Prostate gland (tissue), 2 donors: ENCODE measurements at regions not wholly inside any gene's neighbourhood (a gene's known extent, or its start where the extent isn't known, plus 50 kb on each side); places are given as distances from the start of the nearest gene placed in this dataset.

ENCODE experiments used
- POLR2A ChIP-seq: fragments of 450-650 bp; IDR thresholded peaks from one replicate; pipeline ENCODE4 v1.6.1; 2016; ENCODE audit warnings: antibody characterized with exemption, mild to moderate bottlenecking
- TF ChIP-seq, protein P1 (sequence below), 4 experiments: fragments of 200-600 bp in 2 of 4; fragments of 450-650 bp in 2 of 4; sonication (generic) in 2 of 4; IDR thresholded peaks; 1 replicate in 3 of 4; 2 replicates in 1 of 4; pipeline ENCODE4 v1.5.1; 2016 to 2019; ENCODE audit warnings: antibody characterized with exemption in 4 of 4, mild to moderate bottlenecking in 2 of 4, moderate library complexity in 2 of 4

- TF ChIP-seq, protein P1, sequence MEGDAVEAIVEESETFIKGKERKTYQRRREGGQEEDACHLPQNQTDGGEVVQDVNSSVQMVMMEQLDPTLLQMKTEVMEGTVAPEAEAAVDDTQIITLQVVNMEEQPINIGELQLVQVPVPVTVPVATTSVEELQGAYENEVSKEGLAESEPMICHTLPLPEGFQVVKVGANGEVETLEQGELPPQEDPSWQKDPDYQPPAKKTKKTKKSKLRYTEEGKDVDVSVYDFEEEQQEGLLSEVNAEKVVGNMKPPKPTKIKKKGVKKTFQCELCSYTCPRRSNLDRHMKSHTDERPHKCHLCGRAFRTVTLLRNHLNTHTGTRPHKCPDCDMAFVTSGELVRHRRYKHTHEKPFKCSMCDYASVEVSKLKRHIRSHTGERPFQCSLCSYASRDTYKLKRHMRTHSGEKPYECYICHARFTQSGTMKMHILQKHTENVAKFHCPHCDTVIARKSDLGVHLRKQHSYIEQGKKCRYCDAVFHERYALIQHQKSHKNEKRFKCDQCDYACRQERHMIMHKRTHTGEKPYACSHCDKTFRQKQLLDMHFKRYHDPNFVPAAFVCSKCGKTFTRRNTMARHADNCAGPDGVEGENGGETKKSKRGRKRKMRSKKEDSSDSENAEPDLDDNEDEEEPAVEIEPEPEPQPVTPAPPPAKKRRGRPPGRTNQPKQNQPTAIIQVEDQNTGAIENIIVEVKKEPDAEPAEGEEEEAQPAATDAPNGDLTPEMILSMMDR (IDR thresholded peaks at IDR 0.05): no peak
- no peak for TF ChIP-seq POLR2A
Observed at GRCh38 chr14:94921456-94921855, 151.5 kb upstream of the GSC start.
